H9 (cell line): ENCODE measurements at regions not wholly inside any gene's neighbourhood (a gene's known extent, or its start where the extent isn't known, plus 50 kb on each side); places are given as distances from the start of the nearest gene placed in this dataset.

Experiments
- DNase-seq: peaks from one replicate; pipeline ENCODE4 v3.0.0-alpha.2; 2017
- H2AFZ ChIP-seq: one replicate; pipeline ENCODE4 v1.6.1; 2013; ENCODE audit warnings: mild to moderate bottlenecking, low read length, control low read depth, moderate library complexity
- H2AK5ac ChIP-seq: 2 replicates; pipeline ENCODE4 v1.6.1; 2013; ENCODE audit warnings: low read length, control low read depth, mixed read lengths; ENCODE audit not compliant: insufficient read length
- H2BK120ac ChIP-seq: one replicate; pipeline ENCODE4 v1.6.1; 2013; ENCODE audit warnings: low read depth, mild to moderate bottlenecking, low read length, control low read depth, inconsistent platforms; ENCODE audit not compliant: poor library complexity, severe bottlenecking
- H2BK12ac ChIP-seq: 2 replicates; pipeline ENCODE4 v1.6.1; 2013; ENCODE audit warnings: low read length, control low read depth, mixed read lengths, low read depth; ENCODE audit not compliant: insufficient read length
- H2BK15ac ChIP-seq: 2 replicates; pipeline ENCODE4 v1.6.1; 2013; ENCODE audit warnings: low read depth, low read length, control low read depth
- H2BK20ac ChIP-seq: one replicate; pipeline ENCODE4 v1.6.1; 2013; ENCODE audit warnings: low read depth, mild to moderate bottlenecking, low read length, control low read depth, inconsistent platforms; ENCODE audit not compliant: poor library complexity, severe bottlenecking
- H2BK5ac ChIP-seq: 2 replicates; pipeline ENCODE4 v1.6.1; 2013; ENCODE audit warnings: low read length, control low read depth, mixed read lengths; ENCODE audit not compliant: insufficient read length
- H3K14ac ChIP-seq: 2 replicates; pipeline ENCODE4 v1.6.1; 2013; ENCODE audit warnings: low read length, control low read depth; ENCODE audit not compliant: insufficient read depth
- H3K18ac ChIP-seq: 2 replicates; pipeline ENCODE4 v1.6.1; 2013; ENCODE audit warnings: low read depth, mild to moderate bottlenecking, mixed read lengths, low read length, control low read depth; ENCODE audit not compliant: insufficient read length
- H3K23ac ChIP-seq: 2 replicates; pipeline ENCODE4 v1.6.1; 2013; ENCODE audit warnings: low read length, control low read depth, mixed read lengths, low read depth; ENCODE audit not compliant: insufficient read length
- H3K23me2 ChIP-seq: 2 replicates; pipeline ENCODE4 v1.6.1; 2013; ENCODE audit warnings: low read depth, mild to moderate bottlenecking, mixed read lengths, low read length, control low read depth; ENCODE audit not compliant: insufficient read length, poor library complexity, severe bottlenecking
- H3K27ac ChIP-seq: 2 replicates; pipeline ENCODE4 v1.5.1; 2013; ENCODE audit warnings: low read length, control low read depth, mixed read lengths, low read depth; ENCODE audit not compliant: insufficient read length
- H3K27me3 ChIP-seq: 2 replicates; pipeline ENCODE4 v1.6.1; 2013; ENCODE audit warnings: low read length, control low read depth, inconsistent platforms; ENCODE audit not compliant: insufficient read depth
- H3K4ac ChIP-seq: 2 replicates; pipeline ENCODE4 v1.6.1; 2013; ENCODE audit warnings: low read depth, mild to moderate bottlenecking, control low read depth, inconsistent platforms, low read length, moderate library complexity
- H3K4me1 ChIP-seq: 2 replicates; pipeline ENCODE4 v1.6.1; 2013; ENCODE audit warnings: low read length, control low read depth, inconsistent platforms; ENCODE audit not compliant: insufficient read depth
- H3K4me2 ChIP-seq: 2 replicates; pipeline ENCODE4 v1.6.1; 2013; ENCODE audit warnings: low read length, control low read depth, mixed read lengths; ENCODE audit not compliant: insufficient read length, insufficient read depth
- H3K56ac ChIP-seq: 2 replicates; pipeline ENCODE4 v1.6.1; 2013; ENCODE audit warnings: low read depth, mild to moderate bottlenecking, mixed read lengths, low read length, control low read depth; ENCODE audit not compliant: insufficient read length
- H3K79me1 ChIP-seq: 2 replicates; pipeline ENCODE4 v1.6.1; 2013; ENCODE audit warnings: low read depth, mild to moderate bottlenecking, moderate library complexity, low read length, control low read depth, inconsistent platforms; ENCODE audit not compliant: insufficient read depth, poor library complexity, severe bottlenecking
- H3K79me2 ChIP-seq: 2 replicates; pipeline ENCODE4 v1.6.1; 2013; ENCODE audit warnings: low read length, control low read depth, inconsistent platforms; ENCODE audit not compliant: insufficient read depth
- H3K9ac ChIP-seq: 2 replicates; pipeline ENCODE4 v1.6.1; 2013; ENCODE audit warnings: low read length, control low read depth, mixed read lengths; ENCODE audit not compliant: insufficient read length; ENCODE audit errors: extremely low read depth
- H3K9me3 ChIP-seq: one replicate; pipeline ENCODE4 v1.6.1; 2013; ENCODE audit warnings: low read depth, low read length, inconsistent platforms; ENCODE audit not compliant: control insufficient read depth
- H3T11ph ChIP-seq: one replicate; pipeline ENCODE4 v1.6.1; 2013; ENCODE audit warnings: mild to moderate bottlenecking, low read length, control low read depth, inconsistent platforms
- H4K20me1 ChIP-seq: one replicate; pipeline ENCODE4 v1.6.1; 2013; ENCODE audit not compliant: control insufficient read depth, insufficient read length, insufficient read depth
- H4K5ac ChIP-seq: 2 replicates; pipeline ENCODE4 v1.6.1; 2013; ENCODE audit warnings: low read depth, mild to moderate bottlenecking, mixed read lengths, low read length, control low read depth; ENCODE audit not compliant: insufficient read length
- H4K8ac ChIP-seq: replicated peaks from 2 replicates; pipeline ENCODE4 v1.6.1; 2013; ENCODE audit warnings: low read length, control low read depth, mixed read lengths, low read depth; ENCODE audit not compliant: insufficient read length
- H4K91ac ChIP-seq: 2 replicates; pipeline ENCODE4 v1.6.1; 2013; ENCODE audit warnings: low read depth, mild to moderate bottlenecking, moderate library complexity, mixed read lengths, low read length, control low read depth; ENCODE audit not compliant: insufficient read length
- H3K27ac Mint-ChIP-seq, 3 experiments: 2 replicates in 2 of 3; 3 replicates in 1 of 3; pipeline ENCODE4 v1.8.0; 2020 to 2021; ENCODE audit warnings: mixed read lengths in 3 of 3, mild to moderate bottlenecking in 1 of 3, moderate library complexity in 1 of 3
- H3K27me3 Mint-ChIP-seq: 2 replicates; pipeline ENCODE4 v1.8.0; 2021; ENCODE audit warnings: low read depth, mild to moderate bottlenecking, moderate library complexity, mixed read lengths
- H3K36me3 Mint-ChIP-seq, 3 experiments: 2 replicates in 2 of 3; 3 replicates in 1 of 3; pipeline ENCODE4 v1.8.0; 2020 to 2021; ENCODE audit warnings: low read depth in 3 of 3, mixed read lengths in 3 of 3; ENCODE audit not compliant: insufficient read depth in 1 of 3
- H3K4me1 Mint-ChIP-seq, 2 experiments: 2 replicates each; pipeline ENCODE4 v1.8.0; 2020; ENCODE audit warnings: mixed read lengths in 2 of 2
- H3K4me3 Mint-ChIP-seq, 2 experiments: 2 replicates in 1 of 2; 3 replicates in 1 of 2; pipeline ENCODE4 v1.8.0; 2020 to 2021; ENCODE audit warnings: mild to moderate bottlenecking in 2 of 2, mixed read lengths in 2 of 2, moderate library complexity in 1 of 2
- H3K9me3 Mint-ChIP-seq, 2 experiments: 2 replicates in 1 of 2; 3 replicates in 1 of 2; pipeline ENCODE4 v1.8.0; 2020; ENCODE audit warnings: mild to moderate bottlenecking in 2 of 2, mixed read lengths in 2 of 2, moderate library complexity in 1 of 2
- CTCF ChIP-seq: fragments of 200-600 bp; sonication (generic); conservative IDR thresholded peaks from 3 replicates; pipeline ENCODE4 v1.8.0; 2021; ENCODE audit warnings: antibody characterized with exemption, mild to moderate bottlenecking
- WGBS: extraction: QIAGEN DNeasy Blood & Tissue Kit; methylation state at CpG from one replicate; pipeline ENCODE4 v1.1.7; 2013; ENCODE audit warnings: missing lambda C conversion rate, low lambda C conversion rate, mixed read lengths; ENCODE audit not compliant: insufficient read length; ENCODE audit errors: extremely low coverage; 5-methylcytosine and 5-hydroxymethylcytosine counted together

GRCh38 chr2:48197618-48198017 is 116.9 kb upstream of the FOXN2 start:
- Histone ChIP-seq H4K8ac (no peak overlapping the region), H3K9me3 (no peaks in the 10 kb centered on the region), H4K20me1 (no peaks in the 10 kb centered on the region), H4K5ac (no peak overlapping the region), H3K56ac (no peak overlapping the region), H3K4ac (no peak overlapping the region), H2BK20ac (no peak overlapping the region), H3K23ac (no peak overlapping the region), H3K23me2 (no peaks in the 10 kb centered on the region), H2BK15ac (no peak overlapping the region), H3K4me1 (peaks cover 6% of the 10 kb centered on the region; the same call in 1 of the 2 replicates), H4K91ac (no peak overlapping the region), H2AFZ (no peak overlapping the region), H3K79me1 (no peaks in the 10 kb centered on the region), H3K27me3 (no peaks in the 10 kb centered on the region; the same call in 1 of the 2 replicates), H3T11ph (no peak overlapping the region), H2BK120ac (no peak overlapping the region), H3K9ac (no peak overlapping the region), H2BK5ac (no peak overlapping the region), H3K18ac (no peak overlapping the region), H3K14ac (no peak overlapping the region), H3K79me2 (no peaks in the 10 kb centered on the region), H2AK5ac (no peak overlapping the region), H2BK12ac (no peak overlapping the region), H3K27ac (no peak overlapping the region), H3K4me2 (no peak overlapping the region)
- Mint-ChIP-seq H3K4me3 (no peak overlapping the region), H3K27me3 (no peaks in the 10 kb centered on the region; the same call in 1 of the 2 replicates), H3K4me1 (peaks cover 33 to 41% of the 10 kb centered on the region in 2 experiments), H3K36me3 (no peaks in the 10 kb centered on the region), H3K27ac (no peak overlapping the region), H3K9me3 (no peaks in the 10 kb centered on the region)
- DNase-seq = no peak
- no peak for TF ChIP-seq CTCF
- no CpG with 5 or more reads among the region's 1 CpG for WGBS
